OCI-LY1 (cell line): ENCODE measurements at regions not wholly inside any gene's neighbourhood (a gene's known extent, or its start where the extent isn't known, plus 50 kb on each side); places are given as distances from the start of the nearest gene placed in this dataset.

Experiments
- H2AFZ ChIP-seq: fragments of 200-600 bp; sonication (generic), shearing (Covaris generic); 2 replicates; pipeline ENCODE4 v1.6.0; 2014; ENCODE audit warnings: antibody characterized with exemption, mild to moderate bottlenecking, low read length
- H3F3A ChIP-seq: fragments of 200-600 bp; sonication (generic), shearing (Covaris generic); 2 replicates; pipeline ENCODE4 v1.6.0; 2014; ENCODE audit warnings: mild to moderate bottlenecking, antibody characterized with exemption, low read length, moderate library complexity; ENCODE audit not compliant: insufficient read depth
- H3K27ac ChIP-seq: fragments of 200-600 bp; sonication (generic); 2 replicates; pipeline ENCODE4 v1.5.1; 2014; ENCODE audit warnings: low read length, mixed run types, mild to moderate bottlenecking, low read depth; ENCODE audit not compliant: poor library complexity, severe bottlenecking
- H3K27me3 ChIP-seq: fragments of 200-600 bp; sonication (generic); 2 replicates; pipeline ENCODE4 v1.6.0; 2014; ENCODE audit warnings: antibody characterized with exemption, mild to moderate bottlenecking, low read length, moderate library complexity; ENCODE audit not compliant: insufficient read depth
- H3K36me3 ChIP-seq: fragments of 200-600 bp; sonication (generic); 2 replicates; pipeline ENCODE4 v1.6.1; 2014; ENCODE audit warnings: mild to moderate bottlenecking, antibody characterized with exemption, low read length, moderate library complexity, mixed read lengths; ENCODE audit not compliant: insufficient read depth
- H3K4me1 ChIP-seq: fragments of 200-600 bp; sonication (generic); 2 replicates; pipeline ENCODE4 v1.5.1; 2014; ENCODE audit warnings: mild to moderate bottlenecking, low read length, moderate library complexity; ENCODE audit not compliant: insufficient read depth, severe bottlenecking
- H3K4me2 ChIP-seq: fragments of 200-600 bp; sonication (generic), shearing (Covaris generic); 2 replicates; pipeline ENCODE4 v1.6.1; 2014; ENCODE audit warnings: low read length
- H3K4me3 ChIP-seq: fragments of 200-600 bp; sonication (generic); 2 replicates; pipeline ENCODE4 v1.5.1; 2014; ENCODE audit warnings: low read length, low read depth, mild to moderate bottlenecking, mixed read lengths; ENCODE audit not compliant: poor library complexity, severe bottlenecking
- H3K79me2 ChIP-seq: fragments of 200-600 bp; shearing (Covaris generic); 2 replicates; pipeline ENCODE4 v1.6.1; 2016; ENCODE audit warnings: mixed run types, low read length, mixed read lengths; ENCODE audit not compliant: insufficient read depth
- H3K9ac ChIP-seq: fragments of 200-600 bp; sonication (generic), shearing (Covaris generic); 2 replicates; pipeline ENCODE4 v1.6.1; 2014; ENCODE audit warnings: mild to moderate bottlenecking, low read length, mixed read lengths
- H3K9me2 ChIP-seq: fragments of 200-600 bp; sonication (generic), shearing (Covaris generic); 2 replicates; pipeline ENCODE4 v1.6.1; 2014; ENCODE audit warnings: low read depth, mild to moderate bottlenecking, low read length, mixed read lengths
- H3K9me3 ChIP-seq: fragments of 200-600 bp; shearing (Covaris generic); 2 replicates; pipeline ENCODE4 v1.6.1; 2014; ENCODE audit warnings: low read length, mixed read lengths
- H4K20me1 ChIP-seq: fragments of 200-600 bp; sonication (generic), shearing (Covaris generic); 2 replicates; pipeline ENCODE4 v1.6.0; 2016; ENCODE audit warnings: mild to moderate bottlenecking, low read length; ENCODE audit not compliant: insufficient read depth
- EZH2 ChIP-seq: fragments of 200-600 bp; sonication (generic), shearing (Covaris generic); IDR thresholded peaks from 2 replicates; pipeline ENCODE4 v1.8.0; 2017; ENCODE audit warnings: borderline replicate concordance, mixed run types, mild to moderate bottlenecking, antibody characterized with exemption, low read length, moderate library complexity, mixed read lengths
- TF ChIP-seq, protein P1 (sequence below): fragments of 200-600 bp; sonication (generic), shearing (Covaris generic); IDR thresholded peaks from 2 replicates; pipeline ENCODE4 v1.5.1; 2017; ENCODE audit warnings: mild to moderate bottlenecking, antibody characterized with exemption, low read length, moderate library complexity, mixed read lengths

DNA sequence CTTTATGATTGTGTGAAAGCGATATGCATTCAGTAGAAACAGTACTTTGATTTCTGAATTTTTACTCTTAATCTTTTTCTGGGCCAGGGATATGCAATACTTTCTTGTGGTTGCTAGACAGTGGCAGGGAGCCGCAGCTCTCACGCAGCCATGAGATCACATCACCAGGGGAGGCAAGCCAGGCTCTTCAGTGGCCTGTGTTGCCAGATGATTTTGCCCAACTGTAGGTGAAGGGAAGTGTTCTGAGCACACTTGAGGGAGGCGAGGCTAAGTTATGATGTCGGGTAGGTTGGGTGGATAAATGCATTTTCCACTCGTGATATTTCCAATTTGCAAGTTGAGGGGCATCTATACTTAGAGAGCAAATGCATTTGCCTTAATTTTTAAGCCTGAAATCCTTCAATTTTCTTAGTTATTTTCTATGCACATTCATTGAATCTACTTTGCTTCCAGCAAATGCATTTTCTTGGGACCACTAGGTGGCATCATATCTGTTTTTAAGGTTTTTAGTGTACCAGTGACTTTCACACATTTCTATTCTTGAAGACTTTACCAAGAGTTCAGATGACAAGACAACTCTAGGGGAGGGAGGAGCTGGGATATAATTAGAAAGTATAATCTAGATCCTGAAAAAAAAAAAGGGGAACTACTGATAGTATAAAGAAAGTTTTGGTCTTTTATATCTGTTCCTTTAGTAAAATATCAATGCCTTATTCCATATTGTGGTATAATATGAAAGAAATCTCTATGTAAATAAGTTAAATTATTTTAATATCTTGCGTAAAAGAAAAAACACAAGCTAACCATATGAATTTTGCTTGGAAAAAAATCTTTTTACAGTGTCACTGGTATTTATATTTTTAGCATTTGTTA, 643.3 kb downstream of the SOCS6 start:
- H3K27ac ChIP-seq = no peak overlapping the region
- no peaks in the 10 kb centered on the region for H3K9me2 ChIP-seq
- no peaks in the 10 kb centered on the region for H3K4me1 ChIP-seq
- H3K4me2 ChIP-seq = no peak overlapping the region; the same call in 1 of the 2 replicates
- H3K9ac ChIP-seq = no peak overlapping the region
- no peaks in the 10 kb centered on the region for H3K9me3 ChIP-seq
- no peak for TF ChIP-seq EZH2
- TF ChIP-seq, protein P1, sequence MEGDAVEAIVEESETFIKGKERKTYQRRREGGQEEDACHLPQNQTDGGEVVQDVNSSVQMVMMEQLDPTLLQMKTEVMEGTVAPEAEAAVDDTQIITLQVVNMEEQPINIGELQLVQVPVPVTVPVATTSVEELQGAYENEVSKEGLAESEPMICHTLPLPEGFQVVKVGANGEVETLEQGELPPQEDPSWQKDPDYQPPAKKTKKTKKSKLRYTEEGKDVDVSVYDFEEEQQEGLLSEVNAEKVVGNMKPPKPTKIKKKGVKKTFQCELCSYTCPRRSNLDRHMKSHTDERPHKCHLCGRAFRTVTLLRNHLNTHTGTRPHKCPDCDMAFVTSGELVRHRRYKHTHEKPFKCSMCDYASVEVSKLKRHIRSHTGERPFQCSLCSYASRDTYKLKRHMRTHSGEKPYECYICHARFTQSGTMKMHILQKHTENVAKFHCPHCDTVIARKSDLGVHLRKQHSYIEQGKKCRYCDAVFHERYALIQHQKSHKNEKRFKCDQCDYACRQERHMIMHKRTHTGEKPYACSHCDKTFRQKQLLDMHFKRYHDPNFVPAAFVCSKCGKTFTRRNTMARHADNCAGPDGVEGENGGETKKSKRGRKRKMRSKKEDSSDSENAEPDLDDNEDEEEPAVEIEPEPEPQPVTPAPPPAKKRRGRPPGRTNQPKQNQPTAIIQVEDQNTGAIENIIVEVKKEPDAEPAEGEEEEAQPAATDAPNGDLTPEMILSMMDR = peak; percentile 79
- no peak overlapping the region for H3K4me3 ChIP-seq
- H2AFZ ChIP-seq = no peak overlapping the region
- H4K20me1 ChIP-seq = no peaks in the 10 kb centered on the region
- no peaks in the 10 kb centered on the region for H3F3A ChIP-seq
- no peaks in the 10 kb centered on the region for H3K27me3 ChIP-seq
- no peaks in the 10 kb centered on the region for H3K36me3 ChIP-seq
- no peaks in the 10 kb centered on the region for H3K79me2 ChIP-seq

DNA sequence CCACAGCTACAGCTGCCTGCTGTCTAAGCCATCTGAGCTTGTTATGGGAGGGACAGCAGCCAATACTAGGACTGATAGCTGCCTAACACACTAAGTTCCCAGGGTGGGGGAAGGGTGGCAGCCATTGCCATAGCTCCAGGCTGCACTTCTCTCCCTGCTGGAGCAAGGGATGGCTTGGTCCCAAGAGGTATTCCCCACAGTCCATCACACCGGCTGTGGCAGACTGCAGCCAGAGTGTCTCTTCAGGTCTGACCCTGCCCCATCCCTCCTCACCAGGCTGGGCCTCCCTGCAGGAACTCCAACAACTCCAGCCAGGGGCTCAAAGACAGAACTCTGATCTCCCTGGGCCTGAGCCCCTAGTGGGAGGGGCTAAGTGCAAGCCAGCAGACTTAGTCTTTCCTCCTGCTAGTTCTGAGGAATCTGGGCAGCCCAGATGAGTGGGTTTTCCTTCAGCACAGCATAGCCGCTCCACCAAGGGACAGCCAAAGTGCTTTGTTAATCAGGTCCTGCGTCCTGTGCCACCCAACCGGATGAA, 632.1 kb downstream of the SOCS6 start:
- no peak overlapping the region for H3K9ac ChIP-seq
- no peaks in the 10 kb centered on the region for H3F3A ChIP-seq
- H3K9me2 ChIP-seq = no peaks in the 10 kb centered on the region
- no peak overlapping the region for H2AFZ ChIP-seq
- H3K27ac ChIP-seq = no peak overlapping the region
- H3K4me1 ChIP-seq = no peaks in the 10 kb centered on the region
- peaks cover 3% of the 10 kb centered on the region; the same call in 1 of the 2 replicates for H3K9me3 ChIP-seq
- H3K27me3 ChIP-seq = no peaks in the 10 kb centered on the region
- H3K79me2 ChIP-seq = no peaks in the 10 kb centered on the region
- H3K4me3 ChIP-seq = no peak overlapping the region
- H3K4me2 ChIP-seq = no peak overlapping the region
- H3K36me3 ChIP-seq = no peaks in the 10 kb centered on the region
- no peak for TF ChIP-seq EZH2
- TF ChIP-seq, protein P1 = no peak
- no peaks in the 10 kb centered on the region for H4K20me1 ChIP-seq

GRCh38 chr18:70907673-70908072, 618.8 kb downstream of the SOCS6 start:
- no peaks in the 10 kb centered on the region for H3K9me3 ChIP-seq
- TF ChIP-seq, protein P1 = no peak
- TF ChIP-seq EZH2 = no peak
- no peaks in the 10 kb centered on the region for H4K20me1 ChIP-seq
- H2AFZ ChIP-seq = no peak overlapping the region
- H3K9me2 ChIP-seq = no peaks in the 10 kb centered on the region
- H3K4me2 ChIP-seq = 0 out of 2 replicates have a peak overlapping the region, but pooled peaks have one; percentile 22
- H3K79me2 ChIP-seq = no peaks in the 10 kb centered on the region
- H3K4me1 ChIP-seq = peaks cover 11% of the 10 kb centered on the region
- no peaks in the 10 kb centered on the region for H3F3A ChIP-seq
- no peak overlapping the region for H3K9ac ChIP-seq
- H3K27me3 ChIP-seq = no peaks in the 10 kb centered on the region
- H3K4me3 ChIP-seq = no peak overlapping the region
- no peaks in the 10 kb centered on the region for H3K36me3 ChIP-seq
- H3K27ac ChIP-seq = no peak overlapping the region
